Lower lobe of right lung (tissue), 2 donors: ENCODE measurements at regions not wholly inside any gene's neighbourhood (a gene's known extent, or its start where the extent isn't known, plus 50 kb on each side); places are given as distances from the start of the nearest gene placed in this dataset.
"Not testable (repeated sequence)": the region's sequence is repeated elsewhere in the genome, so short reads cannot be mapped to it uniquely, and the experiment has no call there.

Experiments used
- ATAC-seq, 2 donors: fragments of 200-7000 bp; cut with Tn5 transposase; one replicate each; pipeline ENCODE4 v1.9.1; 2020 to 2022; ENCODE audit warnings: mild to moderate bottlenecking in 2 of 2, moderate library complexity in 2 of 2
- DNase-seq: peaks from one replicate; pipeline ENCODE4 v3.0.0-alpha.2; 2020
- H3K27ac ChIP-seq: fragments of 200-600 bp; one replicate; pipeline ENCODE4 v1.8.0; 2022
- H3K27me3 ChIP-seq: fragments of 200-600 bp; one replicate; pipeline ENCODE4 v1.8.0; 2022; ENCODE audit warnings: low read depth
- H3K36me3 ChIP-seq: fragments of 200-600 bp; one replicate; pipeline ENCODE4 v1.8.0; 2022; ENCODE audit warnings: mild to moderate bottlenecking
- H3K4me1 ChIP-seq: fragments of 200-600 bp; one replicate; pipeline ENCODE4 v1.8.0; 2022
- H3K4me3 ChIP-seq: fragments of 200-600 bp; one replicate; pipeline ENCODE4 v1.8.0; 2022; ENCODE audit warnings: mild to moderate bottlenecking
- H3K9me3 ChIP-seq: fragments of 200-600 bp; one replicate; pipeline ENCODE4 v1.8.0; 2022
- intact Hi-C: fragments of 100-400 bp; cut with DNase I; formaldehyde crosslinking; loops from one replicate; pipeline ENCODE4 v1.11.0; 2022
- TF ChIP-seq, protein P1 (sequence below): fragments of 200-600 bp; IDR thresholded peaks from one replicate; pipeline ENCODE4 v1.8.0; 2022; ENCODE audit warnings: antibody characterized with exemption, mild to moderate bottlenecking
- donor health status: DM: no; HTN: yes; CAD: no; lungs with severe emphysema.

DNA sequence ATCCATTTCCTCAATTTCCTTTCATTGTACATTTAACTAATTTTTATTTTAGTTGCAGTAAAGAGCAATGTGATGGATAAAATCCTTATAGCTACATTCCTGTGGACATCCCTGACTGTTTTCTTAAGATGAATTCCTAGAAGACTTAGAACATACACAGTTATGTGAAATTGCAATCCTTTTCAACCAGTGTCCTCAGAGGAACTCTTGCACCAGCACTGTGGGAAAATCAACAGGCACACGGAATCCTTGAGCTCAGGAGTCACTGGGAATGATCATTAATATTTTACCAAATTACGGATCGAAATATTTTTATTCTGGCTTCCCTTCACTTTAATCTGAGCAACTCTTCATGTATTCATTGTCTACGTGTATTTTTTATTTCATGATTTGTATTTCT, 901.9 kb upstream of the WWC1 start:
- H3K9me3 ChIP-seq, result no peaks in the 10 kb centered on the region
- intact Hi-C loops, result no loop called here
- DNase-seq (no peak), ATAC-seq (no peak)
- H3K27ac ChIP-seq, result no peak overlapping the region
- no peaks in the 10 kb centered on the region for H3K4me1 ChIP-seq
- H3K36me3 ChIP-seq, result no peaks in the 10 kb centered on the region
- no peaks in the 10 kb centered on the region for H3K27me3 ChIP-seq
- TF ChIP-seq, protein P1, sequence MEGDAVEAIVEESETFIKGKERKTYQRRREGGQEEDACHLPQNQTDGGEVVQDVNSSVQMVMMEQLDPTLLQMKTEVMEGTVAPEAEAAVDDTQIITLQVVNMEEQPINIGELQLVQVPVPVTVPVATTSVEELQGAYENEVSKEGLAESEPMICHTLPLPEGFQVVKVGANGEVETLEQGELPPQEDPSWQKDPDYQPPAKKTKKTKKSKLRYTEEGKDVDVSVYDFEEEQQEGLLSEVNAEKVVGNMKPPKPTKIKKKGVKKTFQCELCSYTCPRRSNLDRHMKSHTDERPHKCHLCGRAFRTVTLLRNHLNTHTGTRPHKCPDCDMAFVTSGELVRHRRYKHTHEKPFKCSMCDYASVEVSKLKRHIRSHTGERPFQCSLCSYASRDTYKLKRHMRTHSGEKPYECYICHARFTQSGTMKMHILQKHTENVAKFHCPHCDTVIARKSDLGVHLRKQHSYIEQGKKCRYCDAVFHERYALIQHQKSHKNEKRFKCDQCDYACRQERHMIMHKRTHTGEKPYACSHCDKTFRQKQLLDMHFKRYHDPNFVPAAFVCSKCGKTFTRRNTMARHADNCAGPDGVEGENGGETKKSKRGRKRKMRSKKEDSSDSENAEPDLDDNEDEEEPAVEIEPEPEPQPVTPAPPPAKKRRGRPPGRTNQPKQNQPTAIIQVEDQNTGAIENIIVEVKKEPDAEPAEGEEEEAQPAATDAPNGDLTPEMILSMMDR, result no peak
- no peak overlapping the region for H3K4me3 ChIP-seq

DNA sequence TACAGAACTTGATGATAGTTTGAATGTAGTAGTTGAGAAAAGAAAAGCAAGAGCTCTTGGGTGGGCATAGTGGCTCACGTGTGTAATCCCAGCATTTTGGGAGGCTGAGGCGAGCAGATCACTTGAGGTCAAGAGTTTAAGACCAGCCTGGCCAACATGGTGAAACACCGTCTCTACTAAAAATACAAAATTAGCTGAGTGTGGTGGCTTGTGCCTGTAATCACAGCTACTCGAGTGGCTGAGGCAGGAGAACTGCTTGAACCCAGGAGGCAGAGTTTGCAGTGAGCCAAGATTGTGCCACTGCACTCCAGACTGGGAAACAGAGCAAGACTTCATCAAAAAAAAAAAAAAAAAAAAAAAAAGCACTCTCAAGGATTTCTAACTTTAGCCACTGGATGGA, 900.2 kb upstream of the WWC1 start:
- H3K27me3 ChIP-seq, H3K4me1 ChIP-seq, H3K27ac ChIP-seq, intact Hi-C loops, DNase-seq, H3K4me3 ChIP-seq, ATAC-seq, H3K36me3 ChIP-seq, H3K9me3 ChIP-seq: not testable (repeated sequence)

DNA sequence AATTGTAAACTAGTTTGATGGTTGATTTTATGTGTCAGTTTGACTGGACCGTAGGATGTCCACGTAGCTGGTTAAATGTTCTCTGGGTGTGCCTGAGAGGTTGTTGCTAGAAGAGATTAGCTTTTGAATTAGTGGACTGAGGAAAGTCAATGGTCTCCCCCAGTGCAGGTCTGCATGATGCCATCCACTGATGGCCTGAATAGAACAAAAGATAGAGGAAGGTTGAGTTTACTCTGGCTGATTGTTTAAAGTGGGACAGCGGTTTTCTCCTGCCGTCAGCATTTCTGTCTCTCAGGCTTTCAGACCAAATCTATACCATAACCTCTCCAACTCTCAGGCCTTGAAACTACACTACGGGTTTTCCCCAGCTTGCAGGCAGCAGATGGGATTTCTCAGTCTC, 899.2 kb upstream of the WWC1 start:
- intact Hi-C loops, result no loop called here
- no peak for ATAC-seq
- TF ChIP-seq, protein P1, result no peak
- Histone ChIP-seq H3K4me3 (no peak overlapping the region), H3K36me3 (no peaks in the 10 kb centered on the region), H3K27me3 (no peaks in the 10 kb centered on the region), H3K9me3 (no peaks in the 10 kb centered on the region), H3K27ac (no peak overlapping the region), H3K4me1 (no peaks in the 10 kb centered on the region)
- no peak for DNase-seq

DNA sequence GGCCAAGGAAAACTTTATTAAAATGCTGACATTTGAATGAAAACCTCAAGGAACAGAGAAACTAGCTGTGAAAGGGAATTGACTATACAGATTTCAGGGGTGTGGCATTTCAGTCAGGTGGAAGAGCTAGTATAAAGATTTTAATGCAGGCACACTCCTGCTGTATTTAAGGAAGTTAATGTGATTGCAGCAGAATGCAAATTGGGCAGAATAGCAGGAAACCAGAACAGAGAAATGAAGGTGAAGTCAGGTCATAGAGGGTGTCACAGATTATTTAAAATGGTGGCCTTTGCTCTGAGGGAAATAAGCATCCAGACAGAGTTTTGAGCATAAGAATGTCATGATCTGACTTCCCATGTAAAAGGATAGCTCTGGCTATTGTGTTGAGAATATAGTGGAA, 898.1 kb upstream of the WWC1 start:
- ATAC-seq, result no peak
- TF ChIP-seq, protein P1, result no peak

DNA sequence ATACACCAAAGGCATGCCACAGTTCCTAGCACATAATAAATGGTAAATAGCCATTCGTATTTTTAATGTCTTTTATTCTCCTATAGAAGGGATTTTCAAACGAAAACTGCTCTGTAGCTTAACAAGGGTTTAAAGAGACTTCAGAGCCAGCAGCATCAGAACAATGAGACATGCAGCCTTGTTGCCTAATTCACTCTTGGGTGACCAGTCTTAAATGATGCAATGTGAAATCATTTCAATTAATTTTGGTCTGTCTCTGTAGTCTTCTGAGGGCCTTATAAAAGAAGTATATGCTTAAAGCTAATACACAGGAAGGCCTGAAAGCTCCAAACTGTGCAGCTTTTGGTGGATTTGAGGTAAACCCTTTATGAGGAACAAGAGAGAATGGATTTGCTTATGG, 888.8 kb upstream of the WWC1 start:
- no peaks in the 10 kb centered on the region for H3K9me3 ChIP-seq
- DNase-seq (no peak), ATAC-seq (no peak)

More for the DNA sequence above, 898.1 kb upstream of the WWC1 start:
- Histone ChIP-seq H3K27ac (no peak overlapping the region), H3K36me3 (no peaks in the 10 kb centered on the region), H3K27me3 (no peaks in the 10 kb centered on the region), H3K9me3 (no peaks in the 10 kb centered on the region), H3K4me3 (no peak overlapping the region), H3K4me1 (no peaks in the 10 kb centered on the region)
- no peak for DNase-seq
- intact Hi-C loops, result no loop called here

DNA sequence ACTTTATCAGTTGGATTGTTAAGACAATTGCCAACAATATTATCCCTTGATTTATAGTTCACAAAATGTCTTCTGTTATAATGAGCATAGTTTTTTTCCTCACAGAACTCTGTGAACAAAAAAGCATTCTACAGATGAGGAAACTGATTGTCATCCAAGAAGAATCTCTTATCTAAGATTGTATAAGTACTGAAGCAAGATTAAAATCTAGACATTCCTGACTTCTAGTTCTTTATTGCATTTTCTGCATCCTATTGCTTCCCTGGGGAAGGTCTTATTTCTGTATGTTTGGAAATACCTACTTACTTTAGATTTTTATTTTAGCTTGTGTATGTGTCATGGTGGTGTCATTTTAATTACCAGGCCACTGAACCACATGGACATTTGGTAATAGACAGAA, 884.9 kb upstream of the WWC1 start:
- intact Hi-C loops, result no loop called here
- H3K4me3 ChIP-seq, result no peak overlapping the region
- no peak overlapping the region for H3K27ac ChIP-seq
- no peaks in the 10 kb centered on the region for H3K9me3 ChIP-seq
- H3K4me1 ChIP-seq, result no peaks in the 10 kb centered on the region
- no peaks in the 10 kb centered on the region for H3K36me3 ChIP-seq
- ATAC-seq, result no peak
- H3K27me3 ChIP-seq, result no peaks in the 10 kb centered on the region
- DNase-seq, result no peak
- TF ChIP-seq, protein P1, result no peak

More for the DNA sequence above, 888.8 kb upstream of the WWC1 start:
- Histone ChIP-seq H3K27ac (no peak overlapping the region), H3K27me3 (no peaks in the 10 kb centered on the region), H3K4me1 (no peaks in the 10 kb centered on the region), H3K4me3 (no peak overlapping the region), H3K36me3 (no peaks in the 10 kb centered on the region)
- intact Hi-C loops, result no loop called here
- TF ChIP-seq, protein P1, result no peak
